ENCODE measurements at regions not wholly inside any gene's neighbourhood (a gene's known extent, or its start where the extent isn't known, plus 50 kb on each side); places are given as distances from the start of the nearest gene placed in this dataset.

- no peak for ATAC-seq
- intact Hi-C loops (cut with micrococcal nuclease; ENCODE audit: unreplicated experiment): no loop called here
- SMC1A ChIA-PET (ENCODE audit: uncharacterized antibody, unreplicated experiment): no interaction called here
- in situ Hi-C loops (cut with MboI): no loop called here
- H4K20me1 ChIP-seq (ENCODE audit: control insufficient read depth, insufficient read depth): no peaks in the 10 kb centered on the region
- no peak for FAIRE-seq
- H3K36me3 ChIP-seq (ENCODE audit: control insufficient read depth in 2 of 2, insufficient read depth in 2 of 2, low read length in 1 of 2): no peaks in the 10 kb centered on the region
- no peak overlapping the region for H3K4me2 ChIP-seq (ENCODE audit: control insufficient read depth, insufficient read depth)
- H3K27me3 ChIP-seq (replicated peaks in 1 of 2; ENCODE audit: control insufficient read depth in 2 of 2, insufficient read depth in 2 of 2, low read length in 1 of 2): no peaks in the 10 kb centered on the region; a peak in 1 of 4 replicates
- H3K4me1 ChIP-seq (ENCODE audit: control insufficient read depth, insufficient read depth, low read length): no peaks in the 10 kb centered on the region
- CTCF ChIA-PET: no interaction called here
- no TSS peak for BruUV-seq (replicated peaks)
- no peak overlapping the region for H3K27ac ChIP-seq (ENCODE audit: control insufficient read depth, insufficient read depth)
- no peaks in the 10 kb centered on the region for H3K79me2 ChIP-seq (ENCODE audit: control insufficient read depth, insufficient read depth, low read length)
- H2AFZ ChIP-seq (ENCODE audit: control insufficient read depth, low read depth, low read length): no peak overlapping the region
- no peak overlapping the region for H3K9ac ChIP-seq (ENCODE audit: control insufficient read depth, insufficient read depth, low read length)
- 0% methylated on average over 2 of the region's 2 CpGs for WGBS (ENCODE audit: insufficient coverage, insufficient replicate concordance, low lambda C conversion rate, missing lambda C conversion rate)
- POLR2A ChIA-PET: no interaction called here
- H3K4me3 ChIP-seq: no peak overlapping the region
- H3K9me3 ChIP-seq (replicated peaks; ENCODE audit: control insufficient read depth, insufficient read depth, low read length): no peaks in the 10 kb centered on the region
- DNase-seq (ENCODE audit: low read depth, low spot score): no peak
- RAD21 ChIA-PET (ENCODE audit: unreplicated experiment): no interaction called here
- TF ChIP-seq EP300 (IDR thresholded peaks at IDR 0.05; ENCODE audit: borderline replicate concordance in 1 of 2, control insufficient read depth in 1 of 2, low read depth in 2 of 2, low read length in 2 of 2): no peak
- no peak for TF ChIP-seq RFX5 (IDR thresholded peaks at IDR 0.05; ENCODE audit: low read depth, low read length)
- no peak for TF ChIP-seq ZNF592 (IDR thresholded peaks at IDR 0.05)
- TF ChIP-seq ZBTB33 (IDR thresholded peaks at IDR 0.05): no peak
- no peak for TF ChIP-seq TCF12 (IDR thresholded peaks at IDR 0.05; ENCODE audit: low read depth, low read length)
- TF ChIP-seq TAF1 (IDR thresholded peaks at IDR 0.05; ENCODE audit: borderline replicate concordance, low read depth, low read length): no peak
- no peak for TF ChIP-seq CBX3 (IDR thresholded peaks at IDR 0.05; ENCODE audit: borderline replicate concordance, low read depth)
- TF ChIP-seq MTA3 (IDR thresholded peaks at IDR 0.05; ENCODE audit: borderline replicate concordance, low read length): no peak
- no peak for TF ChIP-seq ATF2 (IDR thresholded peaks at IDR 0.05; ENCODE audit: low read length)
- TF ChIP-seq REST (IDR thresholded peaks at IDR 0.05; ENCODE audit: low read depth, low read length): no peak
These were observed 101.2 kb downstream of the BAMBI start for GRCh38 chr10:28778524-28778923.

Measured in GM12878 (cell line).